ENCODE measurements at regions not wholly inside any gene's neighbourhood (a gene's known extent, or its start where the extent isn't known, plus 50 kb on each side); places are given as distances from the start of the nearest gene placed in this dataset.
"Not testable (repeated sequence)": the region's sequence is repeated elsewhere in the genome, so short reads cannot be mapped to it uniquely, and the experiment has no call there.

GRCh38 chr15:95724908-95725633 lies 605.4 kb upstream of the NR2F2 start:
- no peak for DNase-seq

GRCh38 chr15:95726891-95727290 lies 603.6 kb upstream of the NR2F2 start:
- no peak for DNase-seq

GRCh38 chr15:95733931-95734330 lies 596.6 kb upstream of the NR2F2 start:
- no peak for DNase-seq

- DNase-seq = no peak
Measured at GRCh38 chr15:95734422-95735316, 595.8 kb upstream of the NR2F2 start.

- DNase-seq = no peak
Measured at GRCh38 chr15:95737060-95737459, 593.4 kb upstream of the NR2F2 start.

GRCh38 chr15:95739131-95739530 lies 591.4 kb upstream of the NR2F2 start:
- no peak for DNase-seq

GRCh38 chr15:95741830-95742229 lies 588.7 kb upstream of the NR2F2 start:
- DNase-seq = no peak

- no peak for DNase-seq
Measured at GRCh38 chr15:95742256-95742655, 588.2 kb upstream of the NR2F2 start.

GRCh38 chr15:95742836-95743235 lies 587.7 kb upstream of the NR2F2 start:
- no peak for DNase-seq

GRCh38 chr15:95757171-95757570 lies 573.3 kb upstream of the NR2F2 start:
- no peak for DNase-seq

- no peak for DNase-seq
Measured at GRCh38 chr15:95758451-95758850, 572.0 kb upstream of the NR2F2 start.

GRCh38 chr15:95758851-95759250 lies 571.6 kb upstream of the NR2F2 start:
- DNase-seq = no peak

- DNase-seq = no peak
Measured at GRCh38 chr15:95760508-95760907, 570.0 kb upstream of the NR2F2 start.

- no peak for DNase-seq
Measured at GRCh38 chr15:95761501-95762165, 568.9 kb upstream of the NR2F2 start.

GRCh38 chr15:95763426-95763825 lies 567.1 kb upstream of the NR2F2 start:
- DNase-seq = no peak

- DNase-seq = no peak
Measured at GRCh38 chr15:95765161-95765560, 565.3 kb upstream of the NR2F2 start.

GRCh38 chr15:95770196-95770595 lies 560.3 kb upstream of the NR2F2 start:
- no peak for DNase-seq

- no peak for DNase-seq
Measured at GRCh38 chr15:95772982-95773381, 557.5 kb upstream of the NR2F2 start.

- DNase-seq = no peak
Measured at GRCh38 chr15:95784508-95784907, 546.0 kb upstream of the NR2F2 start.

- not testable (repeated sequence) for DNase-seq
Measured at GRCh38 chr15:95785276-95785675, 545.2 kb upstream of the NR2F2 start.

GRCh38 chr15:95793231-95793630 lies 537.3 kb upstream of the NR2F2 start:
- no peak for DNase-seq

- DNase-seq = no peak
Measured at GRCh38 chr15:95795386-95795785, 535.1 kb upstream of the NR2F2 start.
